Panc1 (cell line): ENCODE measurements at regions not wholly inside any gene's neighbourhood (a gene's known extent, or its start where the extent isn't known, plus 50 kb on each side); places are given as distances from the start of the nearest gene placed in this dataset.

Experiments used
- ATAC-seq: fragments of 200-7000 bp; cut with Tn5 transposase; 2 replicates; pipeline ENCODE4 v1.9.1; 2020; ENCODE audit warnings: mild to moderate bottlenecking, moderate library complexity
- BruUV-seq: library from RNA; stranded (reverse); fragments of 400-500 nt; replicated peaks from 2 replicates; lab custom pipeline; 2021; lab: Mats Ljungman, UMichigan
- CTCF ChIA-PET: fragments of 300-600 bp; sonication (Branson Sonifier 250); formaldehyde crosslinking; loops from one replicate; lab custom pipeline; 2022; ENCODE audit warnings: antibody characterized with exemption; lab: Charles Lee
- POLR2A ChIA-PET: fragments of 300-600 bp; sonication (Branson Sonifier 250); formaldehyde crosslinking; loops from one replicate; lab custom pipeline; 2022; ENCODE audit warnings: antibody characterized with exemption; lab: Charles Lee
- DNase-seq: peaks from one replicate; pipeline ENCODE4 v3.0.0-alpha.2; 2010; ENCODE audit warnings: low read depth, low spot score
- H3K27ac ChIP-seq: 2 replicates; pipeline ENCODE4 v1.5.1; 2011; ENCODE audit warnings: mild to moderate bottlenecking, low read length, inconsistent platforms
- H3K27me3 ChIP-seq: fragments of 200-500 bp; sonication (Bioruptor generic); 2 replicates; pipeline ENCODE4 v1.6.0; 2014; ENCODE audit warnings: low read length, inconsistent platforms; ENCODE audit not compliant: control insufficient read depth, insufficient read depth
- H3K36me3 ChIP-seq: fragments of 200-500 bp; sonication (Bioruptor generic); 2 replicates; pipeline ENCODE4 v1.5.1; 2014; ENCODE audit warnings: inconsistent platforms, mild to moderate bottlenecking, low read length, moderate library complexity; ENCODE audit not compliant: control insufficient read depth, insufficient read depth
- H3K4me1 ChIP-seq: 2 replicates; pipeline ENCODE4 v1.5.1; 2011; ENCODE audit warnings: inconsistent platforms, mild to moderate bottlenecking, low read length, moderate library complexity; ENCODE audit not compliant: control insufficient read depth, insufficient read depth
- H3K4me3 ChIP-seq, 2 experiments: 2 replicates each; pipeline ENCODE4 v1.5.1; 2011 to 2012; ENCODE audit warnings: low read depth in 2 of 2, low read length in 2 of 2, mild to moderate bottlenecking in 2 of 2, inconsistent platforms in 1 of 2, moderate library complexity in 1 of 2
- H3K9me3 ChIP-seq: fragments of 200-500 bp; sonication (Bioruptor generic); 2 replicates; pipeline ENCODE4 v1.5.1; 2014; ENCODE audit warnings: low read depth, mild to moderate bottlenecking, inconsistent platforms, low read length, moderate library complexity; ENCODE audit not compliant: control insufficient read depth, insufficient read depth
- CTCF ChIP-seq: fragments of 450-650 bp; IDR thresholded peaks from 2 replicates; pipeline ENCODE4 v1.5.1; 2017; ENCODE audit warnings: mild to moderate bottlenecking
- POLR2AphosphoS5 ChIP-seq: IDR thresholded peaks from 2 replicates; pipeline ENCODE4 v1.6.1; 2012; ENCODE audit warnings: mild to moderate bottlenecking, low read depth, low read length, moderate library complexity
- REST ChIP-seq, 2 experiments: IDR thresholded peaks; 2 replicates each; pipeline ENCODE4 v1.6.1; 2011 to 2012; ENCODE audit warnings: low read depth in 2 of 2, control low read depth in 1 of 2, low read length in 1 of 2, mild to moderate bottlenecking in 1 of 2, moderate library complexity in 1 of 2; ENCODE audit not compliant: insufficient read depth in 1 of 2
- SIN3A ChIP-seq: IDR thresholded peaks from 2 replicates; pipeline ENCODE4 v1.6.1; 2012; ENCODE audit warnings: low read depth, mild to moderate bottlenecking, low read length, moderate library complexity, borderline replicate concordance; ENCODE audit not compliant: insufficient read depth
- TCF7L2 ChIP-seq: IDR thresholded peaks from 2 replicates; pipeline ENCODE4 v1.6.1; 2011; ENCODE audit warnings: mild to moderate bottlenecking, low read depth, low read length, inconsistent platforms
- in situ Hi-C: cut with HindIII; loops from 2 replicates; pipeline ENCODE4 v1.10.0; 2016; ENCODE audit warnings: low sequenced_read_pairs, low pct_unique_long_range_greater_than_20kb
- intact Hi-C: fragments of 100-400 bp; cut with micrococcal nuclease; formaldehyde crosslinking; loops from one replicate; pipeline ENCODE4 v1.10.0; 2022; ENCODE audit not compliant: unreplicated experiment

DNA sequence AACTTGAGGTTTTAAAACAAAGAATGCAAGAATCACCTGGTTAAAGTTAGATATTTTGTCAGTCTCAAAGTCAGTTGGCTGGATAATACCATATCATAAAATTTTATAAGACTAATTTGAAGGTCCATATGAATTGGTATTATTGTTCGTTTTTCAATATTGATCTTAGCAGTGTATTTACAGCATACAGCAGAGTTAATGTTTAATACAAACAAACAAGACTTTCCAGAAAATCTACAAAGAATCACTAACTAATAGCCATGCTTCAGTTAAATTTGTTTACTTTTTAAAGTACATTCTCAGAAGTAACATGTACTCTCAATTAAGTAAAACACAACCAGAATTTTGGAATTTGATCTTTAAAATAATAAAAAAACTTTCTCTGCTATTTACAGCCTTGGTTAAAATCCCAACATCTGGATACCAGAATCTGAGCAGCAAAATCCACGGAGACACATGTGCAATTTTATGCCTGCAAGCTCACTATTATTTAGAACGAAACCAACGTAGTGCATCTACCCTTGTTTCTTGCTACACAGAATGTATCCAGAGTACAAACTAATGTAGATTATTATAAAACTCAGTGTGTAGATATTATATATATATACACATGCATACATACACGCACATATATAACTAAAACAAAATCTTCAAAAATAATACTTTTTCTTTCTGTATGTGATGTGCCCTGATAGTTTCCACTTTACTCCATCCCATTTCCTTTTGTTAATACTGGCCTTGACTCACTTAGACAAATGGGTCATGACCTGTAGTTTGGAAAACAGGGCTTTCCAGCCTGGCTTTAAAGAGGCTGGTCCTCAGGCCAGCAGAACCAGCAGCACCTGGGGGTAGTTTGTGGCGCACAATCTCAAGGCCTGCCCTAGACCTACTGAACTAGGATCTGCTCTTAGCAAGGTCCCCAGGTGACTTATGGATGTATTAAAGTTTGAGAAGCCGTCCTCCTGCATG is 63.6 kb upstream of the ERG start:
- BruUV-seq, result no TSS peak
- in situ Hi-C loops (no loop called here), intact Hi-C loops (no loop called here)
- no peak overlapping the region for H3K4me3 ChIP-seq
- H3K27ac ChIP-seq, result no peak overlapping the region
- H3K36me3 ChIP-seq, result no peaks in the 10 kb centered on the region
- DNase-seq (no peak), ATAC-seq (no peak)
- no peaks in the 10 kb centered on the region; the same call in none of the 2 replicates for H3K27me3 ChIP-seq
- TF ChIP-seq REST (IDR thresholded peaks at IDR 0.05; ENCODE audit: insufficient read depth in 1 of 2, low read depth in 2 of 2, low read length in 1 of 2), result no peak
- no peak for TF ChIP-seq CTCF
- TF ChIP-seq SIN3A, result no peak
- TF ChIP-seq TCF7L2, result no peak
- TF ChIP-seq POLR2AphosphoS5, result no peak
- no peaks in the 10 kb centered on the region for H3K4me1 ChIP-seq
- no peaks in the 10 kb centered on the region for H3K9me3 ChIP-seq
- POLR2A ChIA-PET, result no interaction called here
- CTCF ChIA-PET, result no interaction called here

DNA sequence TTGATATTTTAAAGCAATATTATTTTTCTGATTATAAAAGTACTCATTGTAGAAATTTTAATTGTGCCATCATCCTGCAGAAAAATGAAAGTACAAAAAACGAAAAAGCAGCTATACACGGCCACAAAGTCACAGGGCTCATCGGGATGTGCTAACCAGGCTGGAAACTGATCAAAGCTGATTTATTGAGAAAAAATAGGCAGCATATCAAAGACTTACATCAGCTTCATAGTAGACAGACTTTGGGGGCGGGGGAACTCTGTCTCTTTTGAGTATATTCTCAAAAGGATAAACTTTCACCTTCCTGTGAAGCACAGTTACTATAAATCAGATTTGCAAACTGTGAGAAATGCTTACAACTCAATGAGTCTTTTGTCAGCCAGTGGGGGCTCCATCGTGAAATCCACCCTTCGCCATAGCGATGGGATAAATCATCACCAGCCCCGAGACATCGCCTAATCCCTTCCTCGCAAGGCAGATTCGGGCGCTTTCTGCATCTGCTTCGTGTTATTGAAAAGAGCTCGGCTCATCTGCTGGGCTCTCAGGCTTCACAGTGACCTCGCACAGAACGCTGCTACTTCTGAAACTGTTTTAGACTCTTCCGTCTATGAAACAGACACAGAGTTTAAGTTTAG is 69.2 kb upstream of the ERG start:
- no peak for DNase-seq
- H3K4me3 ChIP-seq, result no peak overlapping the region; a peak in 1 of 4 replicates
- intact Hi-C loops, result no loop called here

More for the DNA sequence above, 69.2 kb upstream of the ERG start:
- no peak overlapping the region for H3K27ac ChIP-seq
- ATAC-seq, result no peak
- no TSS peak for BruUV-seq
- in situ Hi-C loops, result no loop called here
- peaks cover 5% of the 10 kb centered on the region for H3K4me1 ChIP-seq
- POLR2A ChIA-PET, result no interaction called here
- H3K27me3 ChIP-seq, result peaks cover 2% of the 10 kb centered on the region
- no peak for TF ChIP-seq POLR2AphosphoS5
- no peak for TF ChIP-seq REST (IDR thresholded peaks at IDR 0.05; ENCODE audit: insufficient read depth in 1 of 2, low read depth in 2 of 2, low read length in 1 of 2)
- TF ChIP-seq CTCF, result no peak
- TF ChIP-seq SIN3A, result no peak
- no peak for TF ChIP-seq TCF7L2
- no peaks in the 10 kb centered on the region for H3K36me3 ChIP-seq
- no peaks in the 10 kb centered on the region for H3K9me3 ChIP-seq
- CTCF ChIA-PET, result no interaction called here
